Prostate gland (tissue), 2 donors: ENCODE measurements at regions not wholly inside any gene's neighbourhood (a gene's known extent, or its start where the extent isn't known, plus 50 kb on each side); places are given as distances from the start of the nearest gene placed in this dataset.

ENCODE experiments used
- POLR2AphosphoS5 ChIP-seq: sonication (generic); formaldehyde crosslinking; IDR thresholded peaks from one replicate; pipeline ENCODE4 v1.6.1; 2017; ENCODE audit warnings: antibody characterized with exemption
- TF ChIP-seq, protein P1 (sequence below), 4 experiments: fragments of 200-600 bp in 2 of 4; fragments of 450-650 bp in 2 of 4; sonication (generic) in 2 of 4; IDR thresholded peaks; 1 replicate in 3 of 4; 2 replicates in 1 of 4; pipeline ENCODE4 v1.5.1; 2016 to 2019; ENCODE audit warnings: antibody characterized with exemption in 4 of 4, mild to moderate bottlenecking in 2 of 4, moderate library complexity in 2 of 4

DNA sequence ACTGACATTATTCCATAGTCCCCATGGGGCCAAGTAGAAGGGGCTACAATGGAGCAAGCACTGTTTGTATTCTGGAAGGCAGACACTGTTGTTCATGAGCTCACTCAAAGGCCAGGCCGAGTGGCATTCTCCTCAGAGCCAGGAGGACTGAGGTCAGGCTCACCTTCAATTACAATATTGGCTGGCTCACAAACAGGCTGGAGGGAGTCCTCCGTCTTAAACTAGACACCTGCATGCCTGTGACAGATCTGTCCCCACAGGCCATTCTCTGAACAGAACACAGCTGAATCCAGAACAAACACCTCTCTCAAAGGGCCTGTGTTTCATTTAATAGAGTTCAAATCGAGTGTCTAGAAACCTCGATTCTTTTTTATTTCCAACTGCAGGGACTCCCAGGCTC is 347.4 kb upstream of the PPP2R3A start:
- TF ChIP-seq, protein P1, sequence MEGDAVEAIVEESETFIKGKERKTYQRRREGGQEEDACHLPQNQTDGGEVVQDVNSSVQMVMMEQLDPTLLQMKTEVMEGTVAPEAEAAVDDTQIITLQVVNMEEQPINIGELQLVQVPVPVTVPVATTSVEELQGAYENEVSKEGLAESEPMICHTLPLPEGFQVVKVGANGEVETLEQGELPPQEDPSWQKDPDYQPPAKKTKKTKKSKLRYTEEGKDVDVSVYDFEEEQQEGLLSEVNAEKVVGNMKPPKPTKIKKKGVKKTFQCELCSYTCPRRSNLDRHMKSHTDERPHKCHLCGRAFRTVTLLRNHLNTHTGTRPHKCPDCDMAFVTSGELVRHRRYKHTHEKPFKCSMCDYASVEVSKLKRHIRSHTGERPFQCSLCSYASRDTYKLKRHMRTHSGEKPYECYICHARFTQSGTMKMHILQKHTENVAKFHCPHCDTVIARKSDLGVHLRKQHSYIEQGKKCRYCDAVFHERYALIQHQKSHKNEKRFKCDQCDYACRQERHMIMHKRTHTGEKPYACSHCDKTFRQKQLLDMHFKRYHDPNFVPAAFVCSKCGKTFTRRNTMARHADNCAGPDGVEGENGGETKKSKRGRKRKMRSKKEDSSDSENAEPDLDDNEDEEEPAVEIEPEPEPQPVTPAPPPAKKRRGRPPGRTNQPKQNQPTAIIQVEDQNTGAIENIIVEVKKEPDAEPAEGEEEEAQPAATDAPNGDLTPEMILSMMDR (IDR thresholded peaks at IDR 0.05) = no peak
- no peak for TF ChIP-seq POLR2AphosphoS5
